ENCODE measurements at regions not wholly inside any gene's neighbourhood (a gene's known extent, or its start where the extent isn't known, plus 50 kb on each side); places are given as distances from the start of the nearest gene placed in this dataset.

DNA sequence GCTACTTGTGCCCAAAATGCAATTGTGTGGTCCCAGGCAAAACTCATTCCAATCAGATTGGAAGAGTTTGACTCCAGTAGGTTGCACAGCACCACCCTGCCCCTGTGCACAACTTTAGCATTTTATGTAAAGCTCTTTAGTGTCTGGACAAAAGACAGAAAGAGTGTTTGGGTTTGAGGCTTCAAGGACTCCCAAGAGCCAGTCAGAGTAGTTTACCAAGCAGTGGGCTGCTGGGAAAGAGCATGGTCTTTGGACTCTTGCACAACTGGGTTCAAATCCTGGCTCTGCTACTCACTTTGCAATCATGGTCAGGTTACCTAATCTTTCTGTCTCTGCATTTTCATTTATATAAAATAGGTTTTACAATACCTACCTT lies 75.8 kb upstream of the UMPS start:
- Histone ChIP-seq H2AFZ (ENCODE audit: low read depth, low read length) (no peak overlapping the region), H3K4me1 (ENCODE audit: control insufficient read depth, extremely low read depth, insufficient read depth, low read length) (no peaks in the 10 kb centered on the region), H3K27me3 (ENCODE audit: control insufficient read depth in 2 of 2, insufficient read depth in 2 of 2, low read length in 2 of 2) (peaks cover 0 to 3% of the 10 kb centered on the region in 2 experiments), H3K9me3 (replicated peaks; ENCODE audit: control insufficient read depth, insufficient read depth, low read length) (no peaks in the 10 kb centered on the region), H3K9me1 (replicated peaks; ENCODE audit: control insufficient read depth, extremely low read depth, insufficient read depth, low read length) (no peaks in the 10 kb centered on the region), H3K4me2 (ENCODE audit: insufficient read depth, low read length) (no peak overlapping the region), H3K36me3 (ENCODE audit: control insufficient read depth in 2 of 2, extremely low read depth in 1 of 2, insufficient read depth in 2 of 2, low read length in 2 of 2) (no peaks in the 10 kb centered on the region), H3K79me2 (ENCODE audit: control insufficient read depth, insufficient read depth, low read length) (no peaks in the 10 kb centered on the region), H3K27ac (ENCODE audit: insufficient read depth, low read depth, low read length) (no peak overlapping the region), H4K20me1 (replicated peaks; ENCODE audit: control insufficient read depth, extremely low read depth, insufficient read depth, low read length) (no peaks in the 10 kb centered on the region), H3K4me3 (replicated peaks in 1 of 3; ENCODE audit: insufficient read depth in 1 of 3, low read depth in 1 of 3, low read length in 3 of 3) (no peak overlapping the region), H3K9ac (replicated peaks; ENCODE audit: extremely low read depth, insufficient read depth, low read length) (no peak overlapping the region)
- ChIA-PET CTCF (no interaction called here), POLR2A (no interaction called here)
- FAIRE-seq (no peak), DNase-seq (ENCODE audit: low read depth, low spot score) (no peak)
- intact Hi-C loops (cut with micrococcal nuclease), result no loop called here
- BruUV-seq (replicated peaks), result no TSS peak
- TF ChIP-seq, protein P1, sequence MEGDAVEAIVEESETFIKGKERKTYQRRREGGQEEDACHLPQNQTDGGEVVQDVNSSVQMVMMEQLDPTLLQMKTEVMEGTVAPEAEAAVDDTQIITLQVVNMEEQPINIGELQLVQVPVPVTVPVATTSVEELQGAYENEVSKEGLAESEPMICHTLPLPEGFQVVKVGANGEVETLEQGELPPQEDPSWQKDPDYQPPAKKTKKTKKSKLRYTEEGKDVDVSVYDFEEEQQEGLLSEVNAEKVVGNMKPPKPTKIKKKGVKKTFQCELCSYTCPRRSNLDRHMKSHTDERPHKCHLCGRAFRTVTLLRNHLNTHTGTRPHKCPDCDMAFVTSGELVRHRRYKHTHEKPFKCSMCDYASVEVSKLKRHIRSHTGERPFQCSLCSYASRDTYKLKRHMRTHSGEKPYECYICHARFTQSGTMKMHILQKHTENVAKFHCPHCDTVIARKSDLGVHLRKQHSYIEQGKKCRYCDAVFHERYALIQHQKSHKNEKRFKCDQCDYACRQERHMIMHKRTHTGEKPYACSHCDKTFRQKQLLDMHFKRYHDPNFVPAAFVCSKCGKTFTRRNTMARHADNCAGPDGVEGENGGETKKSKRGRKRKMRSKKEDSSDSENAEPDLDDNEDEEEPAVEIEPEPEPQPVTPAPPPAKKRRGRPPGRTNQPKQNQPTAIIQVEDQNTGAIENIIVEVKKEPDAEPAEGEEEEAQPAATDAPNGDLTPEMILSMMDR (IDR thresholded peaks at IDR 0.05; ENCODE audit: extremely low read depth in 1 of 2, insufficient read depth in 1 of 2, low read depth in 1 of 2, low read length in 2 of 2), result no peak
- TF ChIP-seq POLR2A (IDR thresholded peaks at IDR 0.05; ENCODE audit: low read depth, low read length) (no peak), GATA2 (IDR thresholded peaks at IDR 0.05; ENCODE audit: insufficient read depth, insufficient read length, low read depth, low read length) (no peak), MYC (IDR thresholded peaks at IDR 0.05; ENCODE audit: low read depth, low read length) (no peak), POLR2AphosphoS5 (IDR thresholded peaks at IDR 0.05; ENCODE audit: insufficient read depth, low read depth, low read length) (no peak), EZH2 (IDR thresholded peaks at IDR 0.05; ENCODE audit: borderline replicate concordance, low read depth, low read length, severe bottlenecking) (no peak), FOS (IDR thresholded peaks at IDR 0.05; ENCODE audit: borderline replicate concordance, insufficient read depth, low read length) (no peak), JUN (IDR thresholded peaks at IDR 0.05; ENCODE audit: borderline replicate concordance, insufficient read depth, insufficient read length, low read depth) (no peak)
- TF ChIP-seq, protein P2, sequence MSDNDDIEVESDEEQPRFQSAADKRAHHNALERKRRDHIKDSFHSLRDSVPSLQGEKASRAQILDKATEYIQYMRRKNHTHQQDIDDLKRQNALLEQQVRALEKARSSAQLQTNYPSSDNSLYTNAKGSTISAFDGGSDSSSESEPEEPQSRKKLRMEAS (IDR thresholded peaks at IDR 0.05; ENCODE audit: insufficient read depth, insufficient read length), result no peak
- dilution Hi-C loops (cut with MboI; ENCODE audit: extremely low pct_ligation_motif_present, low sequenced_read_pairs), result no loop called here
